ENCODE measurements at regions not wholly inside any gene's neighbourhood (a gene's known extent, or its start where the extent isn't known, plus 50 kb on each side); places are given as distances from the start of the nearest gene placed in this dataset.
A peak's percentile ranks its signal among the peaks of the same experiment; 100 is the strongest.
"Not testable (repeated sequence)": the region's sequence is repeated elsewhere in the genome, so short reads cannot be mapped to it uniquely, and the experiment has no call there.

DNA sequence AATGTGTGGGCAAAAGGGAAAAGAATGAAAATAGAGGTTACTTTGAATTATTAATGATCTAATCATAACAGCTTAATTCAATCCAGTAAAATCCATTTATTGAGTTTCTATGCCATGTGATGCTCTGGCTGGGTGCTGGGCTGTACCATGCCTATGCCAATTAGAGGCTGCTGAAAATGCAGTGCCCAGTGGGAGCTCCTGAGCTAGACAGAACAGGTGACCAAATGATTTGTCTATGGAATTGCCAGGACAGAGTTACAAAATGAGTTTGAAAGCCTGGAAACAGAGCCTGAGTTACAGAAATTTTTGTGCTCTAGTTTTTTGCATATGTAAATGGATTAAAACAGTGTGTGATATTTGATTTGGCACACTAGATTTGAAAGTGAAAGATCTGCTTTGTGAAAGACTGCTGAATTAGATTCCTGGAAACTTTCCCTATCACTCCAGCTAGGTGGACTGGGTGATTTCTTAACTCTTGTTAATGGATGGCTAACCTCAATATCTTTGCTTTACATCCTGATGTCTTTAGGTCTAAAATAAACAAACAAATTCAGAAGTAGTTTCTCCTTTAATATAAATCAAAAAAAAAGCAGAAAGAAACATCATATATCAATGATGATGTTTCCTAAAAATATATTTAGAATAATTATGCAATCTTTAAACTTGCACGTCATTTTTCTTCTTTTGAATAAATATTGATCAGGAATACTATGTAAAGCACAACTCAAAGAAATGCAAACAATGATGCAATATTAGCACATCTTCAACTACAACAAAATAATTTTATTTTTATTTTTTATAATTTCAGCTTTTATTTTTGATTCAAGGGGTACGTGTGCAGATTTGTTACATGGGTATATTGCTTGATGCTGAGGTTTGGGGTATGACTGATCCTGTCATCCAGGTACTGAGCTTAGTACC, 194.8 kb upstream of the FBXL7 start:
- in situ Hi-C loops (cut with HindIII; ENCODE audit: low pct_unique_long_range_greater_than_20kb, low sequenced_read_pairs): no loop called here
- DNase-seq (ENCODE audit: low read depth in 1 of 2, low spot score in 1 of 2): no peak
- TF ChIP-seq JUND (IDR thresholded peaks at IDR 0.05; ENCODE audit: low read depth): no peak

DNA sequence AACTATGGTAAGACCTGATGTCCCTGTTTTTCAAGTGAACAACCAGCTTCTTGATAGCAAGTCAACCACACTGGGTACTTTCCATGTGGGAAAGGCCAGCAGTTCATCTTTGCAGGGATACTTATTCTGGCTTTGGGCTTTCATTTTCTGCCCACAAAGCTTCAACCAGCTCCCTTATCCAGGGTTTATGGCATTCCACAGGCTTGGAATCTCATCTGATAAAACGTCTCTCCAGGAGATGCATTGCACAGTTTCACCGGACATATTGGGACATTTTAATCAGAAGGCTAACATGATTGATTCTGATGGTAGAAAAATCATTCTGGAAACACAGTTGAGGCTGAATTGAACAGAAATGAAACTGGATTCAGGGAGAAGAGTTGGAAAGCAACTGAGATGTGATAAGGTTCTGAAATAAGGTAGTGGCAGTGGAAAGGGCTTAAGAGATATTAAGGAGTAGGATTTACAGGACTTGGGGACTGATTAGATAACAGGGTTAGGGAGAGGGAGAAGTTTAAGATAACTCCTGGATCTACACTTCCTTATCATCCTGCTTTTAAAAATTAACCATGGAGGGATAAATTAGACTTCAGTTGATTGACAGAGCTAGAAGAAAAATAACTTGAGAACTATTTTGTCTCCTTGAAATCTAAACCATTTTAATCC, 195.8 kb upstream of the FBXL7 start:
- no peak for TF ChIP-seq JUND (IDR thresholded peaks at IDR 0.05; ENCODE audit: low read depth)
- in situ Hi-C loops (cut with HindIII; ENCODE audit: low pct_unique_long_range_greater_than_20kb, low sequenced_read_pairs): no loop called here
- DNase-seq (ENCODE audit: low read depth in 1 of 2, low spot score in 1 of 2): no peak

DNA sequence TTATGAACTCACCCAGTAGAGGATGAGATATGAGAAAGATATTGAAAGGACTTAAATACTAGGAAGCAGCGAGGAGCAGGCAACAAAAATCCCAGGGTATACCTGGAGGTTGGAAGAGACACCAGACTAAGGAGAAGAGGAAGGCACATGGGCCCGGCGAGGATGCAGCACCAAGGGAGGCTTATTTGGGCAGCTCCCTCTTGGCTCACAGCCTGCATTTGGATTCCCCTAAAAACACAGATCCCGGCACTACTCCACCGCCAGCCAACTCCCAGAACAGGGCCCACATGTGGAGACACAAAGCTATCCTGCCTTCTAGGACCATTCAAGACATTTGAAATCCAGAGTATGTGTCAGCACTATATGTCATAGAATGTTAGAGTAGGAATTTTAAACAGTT, 199.8 kb upstream of the FBXL7 start:
- TF ChIP-seq JUND (IDR thresholded peaks at IDR 0.05; ENCODE audit: low read depth): no peak
- DNase-seq (ENCODE audit: low read depth in 1 of 2, low spot score in 1 of 2): no peak
- in situ Hi-C loops (cut with HindIII; ENCODE audit: low pct_unique_long_range_greater_than_20kb, low sequenced_read_pairs): no loop called here

GRCh38 chr5:15290953-15291352, 209.0 kb upstream of the FBXL7 start:
- no peak for TF ChIP-seq JUND (IDR thresholded peaks at IDR 0.05; ENCODE audit: low read depth)
- DNase-seq (ENCODE audit: low read depth in 1 of 2, low spot score in 1 of 2): peak in 1 of 2 experiments; percentile 7
- in situ Hi-C loops (cut with HindIII; ENCODE audit: low pct_unique_long_range_greater_than_20kb, low sequenced_read_pairs): no loop called here

DNA sequence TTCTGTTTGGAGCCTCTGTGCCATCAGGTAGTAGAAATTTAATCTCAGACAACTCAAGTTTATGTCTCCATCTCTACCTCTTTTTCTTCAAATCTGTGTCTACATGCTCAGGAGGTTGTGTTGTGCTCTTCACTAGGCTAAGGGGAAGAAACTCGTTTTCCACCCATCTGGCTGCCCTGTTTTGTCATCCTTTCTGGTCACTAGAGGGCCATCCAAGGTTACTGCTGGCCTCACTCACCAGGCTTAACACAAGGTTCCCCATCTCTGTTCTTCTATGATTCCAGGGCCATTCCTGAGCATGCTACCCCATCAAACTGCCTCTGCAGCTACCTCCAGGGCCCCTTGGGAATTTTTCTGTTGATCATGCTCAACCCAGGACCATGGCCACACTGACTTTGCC, 213.3 kb upstream of the FBXL7 start:
- in situ Hi-C loops (cut with HindIII; ENCODE audit: low pct_unique_long_range_greater_than_20kb, low sequenced_read_pairs): no loop called here
- DNase-seq (ENCODE audit: low read depth in 1 of 2, low spot score in 1 of 2): peak in 1 of 2 experiments; percentile 7
- no peak for TF ChIP-seq JUND (IDR thresholded peaks at IDR 0.05; ENCODE audit: low read depth)

DNA sequence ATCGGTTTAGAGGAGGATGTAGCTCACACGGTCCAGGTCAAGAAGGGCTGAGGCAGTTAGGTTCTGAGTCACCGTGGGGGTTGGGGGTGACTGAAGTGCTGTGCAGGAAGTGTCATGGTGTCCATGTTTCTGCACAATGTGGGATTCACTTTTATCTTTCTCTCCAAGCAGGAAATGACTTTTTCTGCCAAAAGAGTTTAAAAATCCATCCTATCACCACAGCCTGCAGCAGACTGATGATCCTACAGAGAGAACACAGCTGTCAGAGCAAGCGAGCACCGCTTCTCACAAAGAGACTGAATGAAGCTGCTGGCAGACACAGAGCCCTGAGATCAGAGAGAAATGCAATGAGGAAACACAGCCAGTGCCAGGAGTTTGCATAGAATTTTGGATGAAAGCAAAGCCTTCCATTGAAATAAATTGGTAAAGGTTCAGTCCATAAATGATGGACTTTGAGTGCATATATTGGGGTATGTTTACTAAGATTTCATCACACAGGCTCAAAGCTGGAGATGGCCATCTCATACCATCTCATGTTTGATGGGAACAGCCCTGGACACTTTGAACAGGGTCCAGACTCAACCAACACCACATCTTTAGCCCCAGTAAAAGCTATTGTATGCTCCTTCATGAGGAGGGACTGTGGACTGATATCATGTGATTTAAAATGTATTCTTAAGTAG, 213.9 kb upstream of the FBXL7 start:
- in situ Hi-C loops (cut with HindIII; ENCODE audit: low pct_unique_long_range_greater_than_20kb, low sequenced_read_pairs): no loop called here
- no peak for DNase-seq (ENCODE audit: low read depth in 1 of 2, low spot score in 1 of 2)
- no peak for TF ChIP-seq JUND (IDR thresholded peaks at IDR 0.05; ENCODE audit: low read depth)

- TF ChIP-seq JUND (IDR thresholded peaks at IDR 0.05; ENCODE audit: low read depth): no peak
- in situ Hi-C loops (cut with HindIII; ENCODE audit: low pct_unique_long_range_greater_than_20kb, low sequenced_read_pairs): no loop called here
- no peak for DNase-seq (ENCODE audit: low read depth in 1 of 2, low spot score in 1 of 2)
Observed at GRCh38 chr5:15284706-15285105, 215.3 kb upstream of the FBXL7 start.

GRCh38 chr5:15283076-15283475, 216.9 kb upstream of the FBXL7 start:
- in situ Hi-C loops (cut with HindIII; ENCODE audit: low pct_unique_long_range_greater_than_20kb, low sequenced_read_pairs): no loop called here
- no peak for DNase-seq (ENCODE audit: low read depth in 1 of 2, low spot score in 1 of 2)
- TF ChIP-seq JUND (IDR thresholded peaks at IDR 0.05; ENCODE audit: low read depth): no peak

- no peak for TF ChIP-seq JUND (IDR thresholded peaks at IDR 0.05; ENCODE audit: low read depth)
- DNase-seq (ENCODE audit: low read depth in 1 of 2, low spot score in 1 of 2): no peak
- in situ Hi-C loops (cut with HindIII; ENCODE audit: low pct_unique_long_range_greater_than_20kb, low sequenced_read_pairs): no loop called here
Observed at GRCh38 chr5:15282611-15283010, 217.4 kb upstream of the FBXL7 start.

GRCh38 chr5:15271596-15271995, 228.4 kb upstream of the FBXL7 start:
- in situ Hi-C loops (cut with HindIII; ENCODE audit: low pct_unique_long_range_greater_than_20kb, low sequenced_read_pairs); DNase-seq (ENCODE audit: low read depth in 1 of 2, low spot score in 1 of 2): not testable (repeated sequence)

- no peak for DNase-seq (ENCODE audit: low read depth in 1 of 2, low spot score in 1 of 2)
- no peak for TF ChIP-seq JUND (IDR thresholded peaks at IDR 0.05; ENCODE audit: low read depth)
- in situ Hi-C loops (cut with HindIII; ENCODE audit: low pct_unique_long_range_greater_than_20kb, low sequenced_read_pairs): no loop called here
Observed at GRCh38 chr5:15267966-15268365, 232.0 kb upstream of the FBXL7 start.

DNA sequence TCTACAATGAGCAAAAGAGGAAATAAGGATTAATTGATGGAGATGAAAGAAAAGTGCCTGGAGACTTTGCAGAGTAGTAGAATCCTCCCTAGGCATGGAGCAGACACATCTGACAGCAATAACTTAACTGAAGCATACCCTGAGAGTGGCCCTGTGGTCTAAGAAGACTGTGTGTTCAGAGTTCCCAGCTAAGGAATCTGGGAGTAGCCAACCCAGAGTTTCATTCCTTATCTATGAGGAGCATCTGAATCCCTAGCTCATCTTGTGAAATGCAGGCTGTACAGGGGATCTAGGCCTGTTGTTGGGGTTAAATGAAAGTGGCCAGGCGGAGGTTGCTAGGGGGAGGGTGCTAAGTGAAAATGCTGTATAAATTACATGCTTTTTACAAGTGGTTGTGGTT, 233.1 kb upstream of the FBXL7 start:
- in situ Hi-C loops (cut with HindIII; ENCODE audit: low pct_unique_long_range_greater_than_20kb, low sequenced_read_pairs): no loop called here
- TF ChIP-seq JUND (IDR thresholded peaks at IDR 0.05; ENCODE audit: low read depth): no peak
- no peak for DNase-seq (ENCODE audit: low read depth in 1 of 2, low spot score in 1 of 2)

DNA sequence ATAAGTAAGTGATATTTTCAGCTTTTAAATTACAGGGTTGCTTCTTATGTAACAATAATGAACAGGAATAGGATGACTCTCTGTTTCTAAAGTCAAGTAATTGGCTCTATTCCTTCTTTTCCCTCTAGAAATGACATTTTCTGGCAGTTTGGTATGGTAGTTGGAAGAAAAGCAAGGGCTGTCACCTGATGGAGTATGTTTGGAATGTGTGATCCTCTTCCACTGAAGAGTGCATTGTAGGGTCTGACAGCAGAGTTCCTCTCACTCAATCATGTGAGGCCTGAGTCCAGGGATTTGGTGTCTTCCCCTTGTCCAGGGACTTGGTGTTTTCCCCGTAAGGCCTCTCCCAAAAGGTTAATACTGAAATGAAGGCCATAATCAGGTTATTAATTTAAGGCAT, 233.8 kb upstream of the FBXL7 start:
- in situ Hi-C loops (cut with HindIII; ENCODE audit: low pct_unique_long_range_greater_than_20kb, low sequenced_read_pairs): no loop called here
- TF ChIP-seq JUND (IDR thresholded peaks at IDR 0.05; ENCODE audit: low read depth): no peak
- no peak for DNase-seq (ENCODE audit: low read depth in 1 of 2, low spot score in 1 of 2)
